AG04450 (cell line): ENCODE measurements at regions not wholly inside any gene's neighbourhood (a gene's known extent, or its start where the extent isn't known, plus 50 kb on each side); places are given as distances from the start of the nearest gene placed in this dataset.

Experiments
- CTCF ChIA-PET: fragments of 300-600, 350-600 bp; formaldehyde crosslinking; extraction: SDS; loops from one replicate; lab custom pipeline; 2022; ENCODE audit warnings: antibody characterized with exemption, inconsistent platforms; lab: Charles Lee
- POLR2A ChIA-PET: fragments of 350-600 bp; formaldehyde crosslinking; extraction: SDS; loops from one replicate; lab custom pipeline; 2021; ENCODE audit warnings: antibody characterized with exemption, inconsistent platforms; lab: Yijun Ruan, JAX
- DNase-seq: peaks from one replicate; pipeline ENCODE4 v3.0.0-alpha.2; 2011; ENCODE audit warnings: low read depth, low spot score
- H3K27ac ChIP-seq: one replicate; pipeline ENCODE4 v1.5.1; 2012; ENCODE audit warnings: low read depth, low read length, control low read depth
- H3K27me3 ChIP-seq: one replicate; pipeline ENCODE4 v1.6.0; 2012; ENCODE audit warnings: low read length; ENCODE audit not compliant: control insufficient read depth, insufficient read depth
- H3K4me3 ChIP-seq: 2 replicates; pipeline ENCODE4 v1.5.1; 2011; ENCODE audit warnings: mild to moderate bottlenecking, low read depth, low read length, control low read depth
- H3K9me3 ChIP-seq: 2 replicates; pipeline ENCODE4 v1.5.1; 2012; ENCODE audit warnings: low read length; ENCODE audit not compliant: control insufficient read depth, insufficient read depth
- CTCF ChIP-seq: IDR thresholded peaks from 2 replicates; pipeline ENCODE4 v1.5.1; 2011; ENCODE audit warnings: low read depth, low read length, control low read depth, inconsistent platforms

DNA sequence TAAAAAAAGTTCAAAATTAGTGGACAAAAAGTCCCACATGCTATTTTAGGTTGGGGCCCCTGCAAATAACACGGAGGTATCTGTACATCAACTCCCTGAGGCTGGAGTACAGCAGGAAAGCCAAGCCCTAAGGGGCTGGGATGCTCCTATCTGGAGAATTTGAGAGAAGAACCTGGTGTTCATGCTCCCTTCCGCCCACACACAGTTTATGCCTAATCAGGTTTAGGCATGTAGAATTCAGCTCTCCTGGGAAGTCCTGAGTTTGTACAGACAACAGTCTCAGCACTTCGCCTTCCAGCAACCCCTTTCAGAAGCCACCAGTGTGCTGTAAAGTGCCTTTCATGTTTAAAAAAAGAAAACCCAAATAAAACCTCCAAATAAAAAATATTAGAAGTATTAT, 237.3 kb upstream of the GRIP1 start:
- no peak overlapping the region for H3K27ac ChIP-seq
- DNase-seq: no peak
- H3K9me3 ChIP-seq: no peaks in the 10 kb centered on the region
- no peak for TF ChIP-seq CTCF
- H3K27me3 ChIP-seq: no peaks in the 10 kb centered on the region
- ChIA-PET POLR2A (no interaction called here), CTCF (no interaction called here)
- no peak overlapping the region for H3K4me3 ChIP-seq

DNA sequence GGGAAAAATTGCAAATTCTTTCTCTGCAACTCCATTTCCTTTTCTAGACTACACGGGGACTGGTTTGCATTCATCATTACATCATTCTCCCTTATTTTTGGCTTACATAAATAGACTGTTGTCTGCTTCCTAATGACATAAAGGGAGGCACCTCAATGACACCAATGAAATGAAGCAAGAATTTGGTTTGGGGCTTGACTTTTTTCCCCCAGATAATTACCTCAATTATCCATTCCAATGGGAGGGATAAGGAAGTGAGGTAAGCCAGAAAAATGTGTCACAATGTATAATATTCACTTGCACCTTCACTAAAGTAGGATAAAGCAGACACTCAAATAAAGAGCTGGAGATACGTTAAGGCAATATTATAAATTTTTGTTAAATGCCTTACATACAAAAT, 240.6 kb upstream of the GRIP1 start:
- CTCF ChIA-PET: no interaction called here

DNA sequence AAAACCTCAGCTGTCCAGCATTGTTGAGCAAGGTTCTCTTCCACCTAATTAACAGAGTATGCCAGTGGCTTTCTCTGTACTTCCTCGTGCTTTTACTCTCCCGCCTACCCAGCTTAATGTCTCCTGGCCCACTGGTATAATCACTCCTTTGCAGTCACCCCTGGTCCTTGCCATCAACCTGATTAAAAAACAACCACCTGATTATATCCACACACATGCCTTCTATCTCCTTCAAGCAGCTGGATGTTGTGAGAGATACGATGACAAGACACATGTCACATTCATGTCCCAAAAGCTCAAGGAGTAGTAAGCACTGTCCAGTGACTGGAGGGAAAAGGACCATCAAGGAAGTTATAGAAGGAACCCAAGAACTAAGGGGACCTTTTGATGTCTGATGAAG, 241.3 kb upstream of the GRIP1 start:
- POLR2A ChIA-PET: no interaction called here

More for the DNA sequence above, 240.6 kb upstream of the GRIP1 start:
- Histone ChIP-seq H3K27ac (no peak overlapping the region), H3K9me3 (no peaks in the 10 kb centered on the region), H3K4me3 (no peak overlapping the region), H3K27me3 (no peaks in the 10 kb centered on the region)
- POLR2A ChIA-PET: no interaction called here
- no peak for TF ChIP-seq CTCF
- DNase-seq: no peak

DNA sequence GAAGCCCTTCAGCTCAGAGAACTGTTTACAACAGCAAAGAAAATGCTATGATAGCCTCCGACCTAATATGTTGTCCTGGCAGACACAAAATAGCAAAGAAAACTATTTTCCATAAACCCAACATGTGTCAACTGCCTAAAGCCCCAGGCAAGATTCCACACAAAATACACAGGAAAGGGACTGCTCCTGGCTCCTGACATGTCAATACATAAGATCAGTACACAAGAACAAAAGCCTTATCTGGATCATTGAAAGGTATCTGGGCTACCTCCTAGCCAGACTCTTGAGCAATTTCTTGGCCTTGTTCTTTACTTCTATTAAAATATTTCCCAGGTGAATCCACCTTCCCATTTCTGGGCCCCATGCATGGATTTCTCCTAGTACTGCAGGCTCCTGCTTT, 242.3 kb upstream of the GRIP1 start:
- ChIA-PET CTCF (no interaction called here), POLR2A (no interaction called here)
- no peak overlapping the region for H3K4me3 ChIP-seq
- TF ChIP-seq CTCF: no peak
- no peaks in the 10 kb centered on the region for H3K27me3 ChIP-seq
- no peak overlapping the region for H3K27ac ChIP-seq
- no peak for DNase-seq
- H3K9me3 ChIP-seq: no peaks in the 10 kb centered on the region

More for the DNA sequence above, 241.3 kb upstream of the GRIP1 start:
- Histone ChIP-seq H3K9me3 (no peaks in the 10 kb centered on the region), H3K27ac (no peak overlapping the region), H3K4me3 (no peak overlapping the region), H3K27me3 (no peaks in the 10 kb centered on the region)
- CTCF ChIA-PET: no interaction called here
- no peak for DNase-seq
- no peak for TF ChIP-seq CTCF

DNA sequence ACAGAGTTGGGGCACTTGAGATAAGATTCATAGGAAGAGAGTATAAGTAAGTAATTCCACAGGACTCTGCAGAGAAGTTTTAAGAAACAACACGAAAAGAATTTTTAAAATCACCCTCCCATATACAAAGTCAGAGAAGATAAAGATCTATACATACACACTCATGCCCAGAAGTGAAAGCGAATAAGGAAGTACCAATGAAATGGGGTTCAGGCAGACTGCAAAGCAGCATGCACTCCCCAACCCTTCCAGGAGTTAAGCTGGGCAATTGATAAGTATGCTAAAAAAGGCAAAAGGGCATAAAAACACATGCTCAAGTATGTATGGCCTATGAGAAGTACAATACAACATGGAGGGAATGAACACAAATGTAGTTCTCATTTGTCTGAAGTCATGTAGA, 246.2 kb upstream of the GRIP1 start:
- POLR2A ChIA-PET: no interaction called here
- no peak for TF ChIP-seq CTCF

More for the DNA sequence above, 246.2 kb upstream of the GRIP1 start:
- H3K27ac ChIP-seq: no peak overlapping the region
- CTCF ChIA-PET: no interaction called here
- H3K27me3 ChIP-seq: no peaks in the 10 kb centered on the region
- DNase-seq: no peak
- H3K4me3 ChIP-seq: no peak overlapping the region
- no peaks in the 10 kb centered on the region for H3K9me3 ChIP-seq
